Suprapubic skin (tissue), 3 donors: ENCODE measurements at regions not wholly inside any gene's neighbourhood (a gene's known extent, or its start where the extent isn't known, plus 50 kb on each side); places are given as distances from the start of the nearest gene placed in this dataset.

Experiments used
- CTCF ChIP-seq, 2 donors: fragments of 200-600 bp in 1 of 2; fragments of 450-650 bp in 1 of 2; sonication (generic) in 1 of 2; IDR thresholded peaks; one replicate each; pipeline ENCODE4 v1.5.1; 2016 to 2019; ENCODE audit warnings: antibody characterized with exemption in 2 of 2, mild to moderate bottlenecking in 1 of 2, moderate library complexity in 1 of 2
- EP300 ChIP-seq: sonication (generic); formaldehyde crosslinking; IDR thresholded peaks from one replicate; pipeline ENCODE4 v1.6.1; 2017; ENCODE audit warnings: antibody characterized with exemption
- POLR2A ChIP-seq, 2 donors: fragments of 450-650 bp; IDR thresholded peaks; one replicate each; pipeline ENCODE4 v1.6.1; 2017; ENCODE audit warnings: antibody characterized with exemption in 2 of 2, mild to moderate bottlenecking in 2 of 2, moderate library complexity in 2 of 2

- TF ChIP-seq CTCF (IDR thresholded peaks at IDR 0.05) (no peak), POLR2A (IDR thresholded peaks at IDR 0.05) (no peak), EP300 (no peak)
These were observed 84.7 kb downstream of the KIF2B start for GRCh38 chr17:53907435-53907834.
